K562 (cell line): ENCODE measurements at regions not wholly inside any gene's neighbourhood (a gene's known extent, or its start where the extent isn't known, plus 50 kb on each side); places are given as distances from the start of the nearest gene placed in this dataset.

Experiments used
- ATAC-seq: fragments of 200-7000 bp; cut with Tn5 transposase; 3 replicates; pipeline ENCODE4 v1.9.1; 2020; ENCODE audit warnings: moderate library complexity
- BruUV-seq: library from RNA; stranded (reverse); fragments of 400-500 nt; replicated peaks from 2 replicates; lab custom pipeline; 2021; lab: Mats Ljungman, UMichigan
- CTCF ChIA-PET: fragments of 300-600 bp; formaldehyde crosslinking; extraction: SDS; loops from one replicate; lab custom pipeline; 2021; ENCODE audit warnings: low intra/inter-chr PET ratio; lab: Yijun Ruan, JAX
- POLR2A ChIA-PET: fragments of 300-600, 350-650 bp; sonication (Branson Sonifier 250); formaldehyde crosslinking; extraction: SDS; loops from one replicate; lab custom pipeline; 2021; ENCODE audit warnings: antibody characterized with exemption, inconsistent platforms; lab: Yijun Ruan, JAX
- DNase-seq, 4 experiments: peaks; one replicate each; pipeline versions ENCODE4 v3.0.0 to v3.0.0-alpha.2; 2011 to 2018; ENCODE audit warnings: low spot score in 3 of 4, mixed read lengths in 3 of 4; ENCODE audit errors: extremely low read depth in 1 of 4
- FAIRE-seq: peaks from 2 replicates; lab custom pipeline; 2011; peaks lifted over from hg19 to GRCh38; lab: Jason Lieb, UNC
- H2AFZ ChIP-seq: 2 replicates; pipeline ENCODE4 v1.6.0; 2011; ENCODE audit warnings: low read depth, low read length, control low read depth, inconsistent platforms
- H3K27ac ChIP-seq: fragments of 200-600 bp; 3 replicates; pipeline ENCODE4 v1.8.0; 2011; ENCODE audit warnings: low read depth, mild to moderate bottlenecking, control low read depth, inconsistent platforms, low read length, moderate library complexity, mixed read lengths; ENCODE audit errors: extremely low read depth
- H3K27me3 ChIP-seq, 2 experiments: fragments of 300-600 bp in 1 of 2; 2 replicates in 1 of 2; 3 replicates in 1 of 2; pipeline versions ENCODE4 v1.6.0 to v1.8.0; 2011; ENCODE audit warnings: inconsistent platforms in 2 of 2, low read length in 2 of 2, mild to moderate bottlenecking in 1 of 2, mixed read lengths in 1 of 2, moderate library complexity in 1 of 2; ENCODE audit not compliant: control insufficient read depth in 2 of 2, insufficient read depth in 2 of 2
- H3K36me3 ChIP-seq: fragments of 300-600 bp; 3 replicates; pipeline ENCODE4 v1.8.0; 2011; ENCODE audit warnings: mild to moderate bottlenecking, low read length, inconsistent platforms; ENCODE audit not compliant: control insufficient read depth, insufficient read depth
- H3K4me1 ChIP-seq, 2 experiments: fragments of 200-600 bp in 1 of 2; replicated peaks in 1 of 2; 2 replicates in 1 of 2; 3 replicates in 1 of 2; pipeline versions ENCODE4 v1.5.1 to v1.8.0; 2011; ENCODE audit warnings: inconsistent platforms in 2 of 2, low read length in 2 of 2, mild to moderate bottlenecking in 1 of 2, mixed read lengths in 1 of 2, moderate library complexity in 1 of 2; ENCODE audit not compliant: control insufficient read depth in 2 of 2, insufficient read depth in 2 of 2
- H3K4me2 ChIP-seq: 2 replicates; pipeline ENCODE4 v1.6.1; 2011; ENCODE audit warnings: low read length, control low read depth, inconsistent platforms, mixed read lengths; ENCODE audit not compliant: insufficient read depth
- H3K4me3 ChIP-seq: fragments of 200-600 bp; sonication (generic), shearing (Covaris generic); 2 replicates; pipeline ENCODE4 v1.5.1; 2016; ENCODE audit warnings: control low read depth, inconsistent platforms
- H3K79me2 ChIP-seq: fragments of 200-600 bp; 3 replicates; pipeline ENCODE4 v1.8.0; 2011; ENCODE audit warnings: low read length, inconsistent platforms; ENCODE audit not compliant: control insufficient read depth, insufficient read depth
- H3K9ac ChIP-seq, 2 experiments: 2 replicates each; pipeline versions ENCODE4 v1.6.0 to v1.6.1; 2011; ENCODE audit warnings: low read depth in 2 of 2, low read length in 2 of 2, control low read depth in 1 of 2, inconsistent platforms in 1 of 2, mild to moderate bottlenecking in 1 of 2, mixed read lengths in 1 of 2; ENCODE audit not compliant: insufficient read depth in 1 of 2
- H3K9me1 ChIP-seq: one replicate; pipeline ENCODE4 v1.6.0; 2011; ENCODE audit warnings: inconsistent platforms, mild to moderate bottlenecking, low read length, moderate library complexity; ENCODE audit not compliant: control insufficient read depth, insufficient read depth
- H3K9me3 ChIP-seq: replicated peaks from 2 replicates; pipeline ENCODE4 v1.5.1; 2011; ENCODE audit warnings: low read depth, low read length, inconsistent platforms; ENCODE audit not compliant: control insufficient read depth, insufficient read depth
- H4K20me1 ChIP-seq: replicated peaks from 2 replicates; pipeline ENCODE4 v1.6.1; 2011; ENCODE audit warnings: low read length, inconsistent platforms, mixed read lengths; ENCODE audit not compliant: control insufficient read depth, insufficient read depth
- CBFB ChIP-seq: sonication (generic); formaldehyde crosslinking; IDR thresholded peaks from 2 replicates; pipeline ENCODE4 v1.4.0; 2020; ENCODE audit warnings: mild to moderate bottlenecking, missing genetic modification reagents
- ELF1 ChIP-seq: fragments of 200-800 bp; sonication (Bioruptor generic); IDR thresholded peaks from 2 replicates; pipeline ENCODE4 v1.6.1; 2016; ENCODE audit warnings: missing genetic modification characterization, missing compliant biosample characterization
- ESRRB ChIP-seq: fragments of 250-450 bp; sonication (Bioruptor Pico); IDR thresholded peaks from 2 replicates; pipeline ENCODE4 v1.5.0; 2020; ENCODE audit warnings: mild to moderate bottlenecking, moderate library complexity, borderline replicate concordance
- ETV6 ChIP-seq, 3 experiments: fragments of 150-350 bp in 1 of 3; sonication (generic) in 1 of 3; formaldehyde crosslinking in 1 of 3; IDR thresholded peaks; 2 replicates each; pipeline versions ENCODE4 v1.6.1 to v1.8.0; 2014 to 2022; ENCODE audit warnings: borderline replicate concordance in 2 of 3, low read depth in 2 of 3, antibody characterized with exemption in 1 of 3, low read length in 1 of 3, mild to moderate bottlenecking in 1 of 3, missing genetic modification reagents in 1 of 3
- IRF2 ChIP-seq: sonication (generic); formaldehyde crosslinking; IDR thresholded peaks from 2 replicates; pipeline ENCODE4 v1.8.1; 2022; ENCODE audit warnings: mild to moderate bottlenecking, missing genetic modification reagents
- KLF1 ChIP-seq: fragments of 450-650 bp; IDR thresholded peaks from 2 replicates; pipeline ENCODE4 v1.6.1; 2016; ENCODE audit warnings: missing genetic modification characterization, missing compliant biosample characterization
- NFE2 ChIP-seq: IDR thresholded peaks from 2 replicates; pipeline ENCODE4 v1.6.1; 2014; ENCODE audit warnings: antibody characterized with exemption, low read depth
- NFYB ChIP-seq: IDR thresholded peaks from 2 replicates; pipeline ENCODE4 v1.6.1; 2011; ENCODE audit warnings: mild to moderate bottlenecking, moderate library complexity; ENCODE audit not compliant: insufficient read length; ENCODE audit errors: extremely low read depth
- PHF8 ChIP-seq: fragments of 200-600 bp; sonication (generic); IDR thresholded peaks from 2 replicates; pipeline ENCODE4 v1.6.1; 2012; ENCODE audit warnings: mixed run types, mild to moderate bottlenecking, inconsistent platforms, low read length, moderate library complexity, borderline replicate concordance
- SMAD3 ChIP-seq: fragments of 450-650 bp; formaldehyde crosslinking; conservative IDR thresholded peaks from 2 replicates; pipeline ENCODE4 v1.4.0; 2020; ENCODE audit warnings: mild to moderate bottlenecking
- SREBF2 ChIP-seq: sonication (generic); formaldehyde crosslinking; IDR thresholded peaks from 2 replicates; pipeline ENCODE4 v1.4.0; 2020; ENCODE audit warnings: mild to moderate bottlenecking, missing genetic modification reagents
- WGBS: fragments of 100-300 bp; shearing (Covaris generic); methylation state at CpG from one replicate; pipeline ENCODE4 v1.1.6; 2016; ENCODE audit warnings: low coverage, mixed read lengths; ENCODE audit not compliant: insufficient coverage; ENCODE audit errors: missing lambda C conversion rate; 5-methylcytosine and 5-hydroxymethylcytosine counted together
- in situ Hi-C: fragments of 300-500 bp; cut with MboI; formaldehyde crosslinking; loops from 4 replicates; pipeline ENCODE4 v1.15.0; 2018; ENCODE audit warnings: inconsistent platforms, mixed read lengths
- intact Hi-C: fragments of 100-400 bp; cut with micrococcal nuclease; formaldehyde crosslinking; loops from 2 replicates; pipeline ENCODE4 v1.14.2; 2022
- TF ChIP-seq, protein P1 (sequence below): IDR thresholded peaks from 3 replicates; pipeline ENCODE4 v1.6.1; 2011; ENCODE audit warnings: borderline replicate concordance, mild to moderate bottlenecking, moderate library complexity; ENCODE audit not compliant: insufficient read length; ENCODE audit errors: extremely low read depth
- TF ChIP-seq, protein P2 (sequence below): IDR thresholded peaks from 3 replicates; pipeline ENCODE4 v1.6.1; 2011; ENCODE audit warnings: borderline replicate concordance, mild to moderate bottlenecking; ENCODE audit not compliant: insufficient read length, insufficient read depth

DNA sequence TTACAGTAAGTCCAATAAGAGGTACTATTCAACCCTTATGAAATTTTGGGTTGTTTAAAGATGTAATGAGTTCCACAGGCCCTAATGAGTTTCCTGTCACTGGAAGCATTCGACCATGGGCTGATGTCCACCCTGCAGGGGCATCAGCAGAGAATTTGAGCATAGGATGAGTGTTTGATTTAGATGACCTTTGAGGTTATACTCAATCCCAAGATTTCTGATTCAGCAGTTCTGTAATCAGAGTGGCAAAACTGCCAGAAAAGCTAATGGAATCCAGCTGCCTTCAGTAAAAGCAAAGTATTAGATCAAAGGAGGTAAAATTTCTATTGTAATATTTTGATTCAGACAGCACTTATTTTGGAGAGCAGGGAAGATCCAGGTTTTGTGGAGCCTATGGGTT is 68.3 kb downstream of the COX7C start:
- ATAC-seq = no peak
- POLR2A ChIA-PET = no interaction called here
- H3K79me2 ChIP-seq = no peaks in the 10 kb centered on the region
- no peaks in the 10 kb centered on the region for H3K27me3 ChIP-seq
- H3K36me3 ChIP-seq = no peaks in the 10 kb centered on the region
- no peak overlapping the region for H3K9ac ChIP-seq
- H2AFZ ChIP-seq = no peak overlapping the region
- H3K27ac ChIP-seq = no peak overlapping the region
- no peaks in the 10 kb centered on the region for H3K4me1 ChIP-seq
- no peaks in the 10 kb centered on the region for H3K9me1 ChIP-seq
- intact Hi-C loops (no loop called here), in situ Hi-C loops (no loop called here)
- no peaks in the 10 kb centered on the region for H3K9me3 ChIP-seq
- no peak overlapping the region for H3K4me2 ChIP-seq
- H3K4me3 ChIP-seq = no peak overlapping the region
- DNase-seq = no peak
- 0% methylated on average over 1 of the region's 1 CpG for WGBS
- no peaks in the 10 kb centered on the region for H4K20me1 ChIP-seq
- CTCF ChIA-PET = no interaction called here
- FAIRE-seq = no peak
- no TSS peak for BruUV-seq
- TF ChIP-seq CBFB (CRISPR knock-in tag) (no peak), ESRRB (CRISPR knock-in tag) (no peak), SMAD3 (CRISPR knock-in tag) (no peak), SREBF2 (CRISPR knock-in tag) (no peak), IRF2 (CRISPR knock-in tag) (no peak), ETV6 (IDR thresholded peaks at IDR 0.05; ENCODE audit: borderline replicate concordance in 1 of 2, low read depth in 2 of 2, low read length in 1 of 2) (no peak), ETV6 (CRISPR knock-in tag; IDR thresholded peaks at IDR 0.05; ENCODE audit: borderline replicate concordance) (no peak), PHF8 (no peak), NFE2 (no peak), ELF1 (tag) (no peak), NFYB (no peak), KLF1 (tag) (no peak)
- TF ChIP-seq, protein P1, sequence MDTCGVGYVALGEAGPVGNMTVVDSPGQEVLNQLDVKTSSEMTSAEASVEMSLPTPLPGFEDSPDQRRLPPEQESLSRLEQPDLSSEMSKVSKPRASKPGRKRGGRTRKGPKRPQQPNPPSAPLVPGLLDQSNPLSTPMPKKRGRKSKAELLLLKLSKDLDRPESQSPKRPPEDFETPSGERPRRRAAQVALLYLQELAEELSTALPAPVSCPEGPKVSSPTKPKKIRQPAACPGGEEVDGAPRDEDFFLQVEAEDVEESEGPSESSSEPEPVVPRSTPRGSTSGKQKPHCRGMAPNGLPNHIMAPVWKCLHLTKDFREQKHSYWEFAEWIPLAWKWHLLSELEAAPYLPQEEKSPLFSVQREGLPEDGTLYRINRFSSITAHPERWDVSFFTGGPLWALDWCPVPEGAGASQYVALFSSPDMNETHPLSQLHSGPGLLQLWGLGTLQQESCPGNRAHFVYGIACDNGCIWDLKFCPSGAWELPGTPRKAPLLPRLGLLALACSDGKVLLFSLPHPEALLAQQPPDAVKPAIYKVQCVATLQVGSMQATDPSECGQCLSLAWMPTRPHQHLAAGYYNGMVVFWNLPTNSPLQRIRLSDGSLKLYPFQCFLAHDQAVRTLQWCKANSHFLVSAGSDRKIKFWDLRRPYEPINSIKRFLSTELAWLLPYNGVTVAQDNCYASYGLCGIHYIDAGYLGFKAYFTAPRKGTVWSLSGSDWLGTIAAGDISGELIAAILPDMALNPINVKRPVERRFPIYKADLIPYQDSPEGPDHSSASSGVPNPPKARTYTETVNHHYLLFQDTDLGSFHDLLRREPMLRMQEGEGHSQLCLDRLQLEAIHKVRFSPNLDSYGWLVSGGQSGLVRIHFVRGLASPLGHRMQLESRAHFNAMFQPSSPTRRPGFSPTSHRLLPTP = no peak
- TF ChIP-seq, protein P2, sequence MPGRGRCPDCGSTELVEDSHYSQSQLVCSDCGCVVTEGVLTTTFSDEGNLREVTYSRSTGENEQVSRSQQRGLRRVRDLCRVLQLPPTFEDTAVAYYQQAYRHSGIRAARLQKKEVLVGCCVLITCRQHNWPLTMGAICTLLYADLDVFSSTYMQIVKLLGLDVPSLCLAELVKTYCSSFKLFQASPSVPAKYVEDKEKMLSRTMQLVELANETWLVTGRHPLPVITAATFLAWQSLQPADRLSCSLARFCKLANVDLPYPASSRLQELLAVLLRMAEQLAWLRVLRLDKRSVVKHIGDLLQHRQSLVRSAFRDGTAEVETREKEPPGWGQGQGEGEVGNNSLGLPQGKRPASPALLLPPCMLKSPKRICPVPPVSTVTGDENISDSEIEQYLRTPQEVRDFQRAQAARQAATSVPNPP = no peak
